ENCODE measurements at regions not wholly inside any gene's neighbourhood (a gene's known extent, or its start where the extent isn't known, plus 50 kb on each side); places are given as distances from the start of the nearest gene placed in this dataset.
"Not testable (repeated sequence)": the region's sequence is repeated elsewhere in the genome, so short reads cannot be mapped to it uniquely, and the experiment has no call there.

- no peak for FAIRE-seq
These were observed 2471.7 kb downstream of the ARAP2 start for GRCh38 chr4:33772582-33772981.

GRCh38 chr4:33780952-33781791 is 2463.1 kb downstream of the ARAP2 start:
- FAIRE-seq: no peak

GRCh38 chr4:33785843-33786242 is 2458.5 kb downstream of the ARAP2 start:
- no peak for FAIRE-seq

- no peak for FAIRE-seq
These were observed 2441.7 kb downstream of the ARAP2 start for GRCh38 chr4:33802578-33802977.

GRCh38 chr4:33825685-33826084 is 2418.6 kb downstream of the ARAP2 start:
- no peak for FAIRE-seq

- not testable (repeated sequence) for FAIRE-seq
These were observed 2415.0 kb downstream of the ARAP2 start for GRCh38 chr4:33829356-33829755.

- FAIRE-seq: peak; percentile 64
These were observed 2412.8 kb downstream of the ARAP2 start for GRCh38 chr4:33831442-33832066.

- FAIRE-seq: not testable (repeated sequence)
These were observed 2408.6 kb downstream of the ARAP2 start for GRCh38 chr4:33835764-33836163.

GRCh38 chr4:33837043-33837838 is 2407.1 kb downstream of the ARAP2 start:
- no peak for FAIRE-seq

GRCh38 chr4:33841120-33841519 is 2403.2 kb downstream of the ARAP2 start:
- no peak for FAIRE-seq

GRCh38 chr4:33850371-33850902 is 2393.9 kb downstream of the ARAP2 start:
- no peak for FAIRE-seq

- peak; percentile 47 for FAIRE-seq
These were observed 2390.6 kb downstream of the ARAP2 start for GRCh38 chr4:33853670-33854069.

GRCh38 chr4:33864290-33864859 is 2379.9 kb downstream of the ARAP2 start:
- FAIRE-seq: no peak

- no peak for FAIRE-seq
These were observed 2370.5 kb downstream of the ARAP2 start for GRCh38 chr4:33873791-33874190.

GRCh38 chr4:33878710-33879109 is 2365.6 kb downstream of the ARAP2 start:
- no peak for FAIRE-seq

GRCh38 chr4:33881176-33881575 is 2363.1 kb downstream of the ARAP2 start:
- no peak for FAIRE-seq

GRCh38 chr4:33882246-33882990 is 2361.9 kb downstream of the ARAP2 start:
- FAIRE-seq: no peak

GRCh38 chr4:33883111-33883510 is 2361.2 kb downstream of the ARAP2 start:
- no peak for FAIRE-seq

- FAIRE-seq: no peak
These were observed 2358.0 kb downstream of the ARAP2 start for GRCh38 chr4:33886356-33886755.

GRCh38 chr4:33890841-33891240 is 2353.5 kb downstream of the ARAP2 start:
- no peak for FAIRE-seq

GRCh38 chr4:33911959-33912358 is 2332.4 kb downstream of the ARAP2 start:
- FAIRE-seq: no peak

GRCh38 chr4:33914386-33914785 is 2329.9 kb downstream of the ARAP2 start:
- no peak for FAIRE-seq
